Suppressor macrophage treated with lipopolysaccharide for 1 hour (primary cell): ENCODE measurements at regions not wholly inside any gene's neighbourhood (a gene's known extent, or its start where the extent isn't known, plus 50 kb on each side); places are given as distances from the start of the nearest gene placed in this dataset.
A peak's percentile ranks its signal among the peaks of the same experiment; 100 is the strongest.

Experiments used
- DNase-seq, 3 donors: peaks; one replicate each; pipeline ENCODE4 v3.0.0-alpha.2; 2020 to 2022

- DNase-seq = no peak
These were observed 58.7 kb upstream of the PPP2R5A start for GRCh38 chr1:212226467-212226866.

DNA sequence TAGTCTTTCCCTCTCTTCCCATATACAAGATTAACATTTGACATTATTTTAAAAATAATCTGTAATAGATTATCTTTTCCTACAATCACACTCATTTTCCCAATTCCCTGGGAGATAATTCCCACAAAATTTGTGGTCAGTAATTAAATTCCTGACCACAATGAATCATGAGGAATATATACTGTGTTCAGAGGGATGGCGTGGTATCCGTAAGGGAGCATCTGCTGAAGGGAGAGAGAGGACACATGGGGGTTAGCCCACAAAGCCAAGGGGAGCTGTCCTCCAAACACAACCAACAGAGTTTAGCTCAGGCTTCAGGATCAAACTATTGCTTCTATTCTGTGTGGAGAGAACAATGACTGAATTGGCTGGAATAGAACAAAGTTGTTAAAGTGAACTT is 57.1 kb upstream of the PPP2R5A start:
- DNase-seq = no peak

DNA sequence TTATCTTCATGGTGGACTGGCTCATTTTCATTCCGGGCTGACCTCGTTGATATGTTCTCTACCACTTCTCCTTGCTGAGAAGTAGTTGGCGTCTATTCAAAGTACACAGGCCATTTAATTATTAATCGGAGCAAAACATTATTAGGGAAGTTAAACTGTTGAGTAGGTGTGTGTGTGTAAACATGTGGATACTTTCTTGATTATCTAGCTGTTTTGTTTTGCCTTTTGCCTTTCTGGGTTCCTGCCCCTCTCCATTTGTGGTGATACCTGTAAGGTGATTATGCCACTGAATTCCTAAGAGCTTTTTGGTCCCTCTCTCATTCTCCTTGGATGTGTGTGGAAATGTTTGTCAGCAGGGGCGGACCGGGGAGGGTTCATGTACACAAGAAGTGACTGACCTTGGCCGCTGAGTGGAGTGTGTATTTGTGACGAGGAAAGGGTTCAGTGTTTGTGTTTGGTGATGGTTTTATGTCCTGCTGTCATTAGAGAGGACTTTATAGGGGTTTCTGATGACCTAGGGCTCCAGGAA is 56.6 kb upstream of the PPP2R5A start:
- no peak for DNase-seq

DNA sequence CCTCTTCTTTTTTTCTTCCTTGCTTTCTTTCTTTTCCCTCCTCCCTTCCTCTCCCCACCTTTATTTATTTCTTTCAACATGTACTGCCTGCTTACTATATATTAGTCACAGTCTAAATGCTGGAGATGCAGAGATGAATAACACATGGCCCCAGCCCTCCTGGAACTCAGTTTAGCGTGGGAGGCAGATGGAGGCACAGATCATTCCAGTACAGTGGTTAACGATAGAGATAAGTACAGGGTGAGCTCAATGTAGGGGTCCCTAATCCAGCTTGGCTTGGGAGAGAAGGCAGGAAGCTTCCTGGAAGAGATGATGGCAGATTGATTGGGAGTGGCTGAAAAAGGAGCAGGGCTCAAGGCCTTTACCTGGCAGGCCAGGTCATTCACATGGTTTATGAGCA is 55.6 kb upstream of the PPP2R5A start:
- DNase-seq = no peak

- DNase-seq = no peak
These were observed 54.9 kb upstream of the PPP2R5A start for GRCh38 chr1:212230329-212230728.

GRCh38 chr1:212231372-212231771 is 53.8 kb upstream of the PPP2R5A start:
- no peak for DNase-seq

GRCh38 chr1:212232090-212232489 is 53.1 kb upstream of the PPP2R5A start:
- DNase-seq = peak; percentile 80 to 92 (median 85)

DNA sequence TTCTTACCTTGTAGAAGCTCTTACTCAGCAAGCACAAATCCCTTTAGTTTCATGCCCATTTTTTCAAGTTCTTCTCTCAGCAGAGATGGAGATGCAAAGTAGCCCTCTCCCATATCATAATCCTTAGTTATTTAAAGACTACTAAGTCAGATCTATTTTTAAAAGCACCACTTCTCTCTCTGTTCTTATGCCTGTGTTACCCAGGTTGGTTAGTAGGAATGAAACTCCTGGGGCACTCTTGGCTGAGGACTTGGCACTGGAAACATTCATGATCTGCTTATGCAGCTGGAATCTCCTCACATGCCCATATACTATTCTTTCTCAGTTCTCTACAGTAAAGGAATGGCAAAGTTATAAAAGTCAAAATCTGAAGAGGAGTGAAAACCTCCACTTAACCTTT is 51.9 kb upstream of the PPP2R5A start:
- no peak for DNase-seq

- peak; percentile 89 to 98 (median 95) for DNase-seq
These were observed 50.5 kb upstream of the PPP2R5A start for GRCh38 chr1:212234431-212235395.
